ENCODE measurements at regions not wholly inside any gene's neighbourhood (a gene's known extent, or its start where the extent isn't known, plus 50 kb on each side); places are given as distances from the start of the nearest gene placed in this dataset.

DNA sequence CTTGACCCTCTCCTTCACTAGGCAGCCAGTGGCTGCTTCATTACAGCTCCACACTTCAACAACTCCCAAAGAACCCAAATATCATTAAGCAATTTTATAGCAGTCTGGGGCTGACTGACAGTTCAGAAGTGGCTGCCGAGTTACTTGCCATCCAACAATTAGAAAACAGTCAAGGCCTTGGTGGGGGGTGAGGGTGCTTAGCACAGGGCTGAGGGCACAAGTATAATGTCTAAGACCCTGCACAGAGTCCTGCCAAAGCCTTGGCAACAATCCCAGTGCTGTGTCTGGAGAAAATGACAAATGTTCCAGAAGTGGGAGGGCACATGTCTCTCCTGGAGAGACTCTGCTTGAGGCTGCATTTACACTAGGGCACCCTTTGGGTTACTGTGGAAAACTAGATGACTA, 71.1 kb downstream of the CXCL12 start:
- TF ChIP-seq, protein P1, sequence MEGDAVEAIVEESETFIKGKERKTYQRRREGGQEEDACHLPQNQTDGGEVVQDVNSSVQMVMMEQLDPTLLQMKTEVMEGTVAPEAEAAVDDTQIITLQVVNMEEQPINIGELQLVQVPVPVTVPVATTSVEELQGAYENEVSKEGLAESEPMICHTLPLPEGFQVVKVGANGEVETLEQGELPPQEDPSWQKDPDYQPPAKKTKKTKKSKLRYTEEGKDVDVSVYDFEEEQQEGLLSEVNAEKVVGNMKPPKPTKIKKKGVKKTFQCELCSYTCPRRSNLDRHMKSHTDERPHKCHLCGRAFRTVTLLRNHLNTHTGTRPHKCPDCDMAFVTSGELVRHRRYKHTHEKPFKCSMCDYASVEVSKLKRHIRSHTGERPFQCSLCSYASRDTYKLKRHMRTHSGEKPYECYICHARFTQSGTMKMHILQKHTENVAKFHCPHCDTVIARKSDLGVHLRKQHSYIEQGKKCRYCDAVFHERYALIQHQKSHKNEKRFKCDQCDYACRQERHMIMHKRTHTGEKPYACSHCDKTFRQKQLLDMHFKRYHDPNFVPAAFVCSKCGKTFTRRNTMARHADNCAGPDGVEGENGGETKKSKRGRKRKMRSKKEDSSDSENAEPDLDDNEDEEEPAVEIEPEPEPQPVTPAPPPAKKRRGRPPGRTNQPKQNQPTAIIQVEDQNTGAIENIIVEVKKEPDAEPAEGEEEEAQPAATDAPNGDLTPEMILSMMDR (IDR thresholded peaks at IDR 0.05), result no peak
- TF ChIP-seq POLR2A (IDR thresholded peaks at IDR 0.05), result no peak
